ENCODE measurements at regions not wholly inside any gene's neighbourhood (a gene's known extent, or its start where the extent isn't known, plus 50 kb on each side); places are given as distances from the start of the nearest gene placed in this dataset.

DNA sequence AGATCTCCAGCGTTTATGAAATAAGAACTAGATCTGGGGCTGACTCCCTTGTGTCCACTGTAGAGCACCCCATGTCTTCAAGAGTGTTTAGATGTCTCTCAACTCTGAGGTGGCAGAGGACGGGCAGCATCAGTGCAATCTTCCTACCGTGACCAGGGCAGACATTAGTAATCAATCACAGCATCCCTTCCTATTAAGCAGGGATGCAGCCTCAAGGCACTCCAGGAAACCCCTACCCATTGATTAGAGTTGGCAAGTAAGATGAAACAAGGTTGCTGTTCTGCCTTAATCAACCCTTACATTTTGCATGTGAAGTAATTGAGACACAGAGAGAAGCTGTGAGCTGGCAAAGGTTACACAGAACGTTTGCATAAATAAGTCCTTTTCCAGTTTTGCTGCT, 283.7 kb upstream of the ZMIZ1 start:
- DNase-seq (ENCODE audit: low spot score in 2 of 2) (no peak), ATAC-seq (no peak)
- no peak overlapping the region for H3K4me3 Mint-ChIP-seq
- no peaks in the 10 kb centered on the region for H3K9me3 Mint-ChIP-seq
- H3K4me1 Mint-ChIP-seq, result no peaks in the 10 kb centered on the region
- H3K27ac Mint-ChIP-seq, result no peak overlapping the region
- H3K36me3 Mint-ChIP-seq, result no peaks in the 10 kb centered on the region

DNA sequence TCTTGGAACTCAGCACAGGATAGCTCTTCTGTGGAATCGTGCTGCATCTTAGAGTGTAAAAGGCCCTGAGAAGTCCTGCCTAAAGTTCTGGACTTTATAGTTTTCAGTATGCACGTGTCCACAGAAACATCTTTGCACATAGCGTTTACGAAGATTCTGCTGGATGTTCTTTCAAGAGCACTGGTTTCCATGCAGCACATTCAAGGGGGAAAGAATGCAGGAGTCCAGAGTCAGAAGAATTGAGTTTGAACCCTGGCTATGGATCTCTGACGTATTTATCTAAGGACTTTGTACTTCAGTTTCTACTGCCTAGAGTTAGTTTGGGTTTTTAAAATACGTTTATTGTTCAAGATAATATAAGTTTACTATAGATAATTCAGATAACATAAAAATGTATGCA, 282.8 kb upstream of the ZMIZ1 start:
- no peak for ATAC-seq
- Mint-ChIP-seq H3K4me3 (no peak overlapping the region), H3K9me3 (no peaks in the 10 kb centered on the region), H3K27ac (no peak overlapping the region), H3K36me3 (no peaks in the 10 kb centered on the region), H3K4me1 (no peaks in the 10 kb centered on the region)
- no peak for DNase-seq (ENCODE audit: low spot score in 2 of 2)

DNA sequence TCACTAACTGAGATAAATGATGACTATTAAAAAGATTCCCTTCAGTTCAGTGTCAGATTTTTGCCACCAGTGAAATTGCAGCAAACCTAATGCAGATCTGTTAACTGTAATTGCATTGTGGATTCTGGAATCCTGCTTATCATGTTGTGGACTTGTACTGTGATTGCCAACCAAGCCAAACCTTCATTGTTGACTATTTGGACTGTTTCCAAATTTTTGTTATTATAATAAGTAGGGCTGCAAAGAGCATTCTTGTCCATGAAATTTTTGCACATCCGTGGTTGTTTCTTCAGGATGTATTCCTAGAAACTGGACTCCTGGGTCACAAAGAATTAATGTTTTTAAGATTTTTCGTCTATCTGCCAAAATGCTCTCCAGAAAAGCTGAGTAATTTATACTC, 281.6 kb upstream of the ZMIZ1 start:
- no peak overlapping the region for H3K27ac Mint-ChIP-seq
- no peak for DNase-seq (ENCODE audit: low spot score in 2 of 2)

DNA sequence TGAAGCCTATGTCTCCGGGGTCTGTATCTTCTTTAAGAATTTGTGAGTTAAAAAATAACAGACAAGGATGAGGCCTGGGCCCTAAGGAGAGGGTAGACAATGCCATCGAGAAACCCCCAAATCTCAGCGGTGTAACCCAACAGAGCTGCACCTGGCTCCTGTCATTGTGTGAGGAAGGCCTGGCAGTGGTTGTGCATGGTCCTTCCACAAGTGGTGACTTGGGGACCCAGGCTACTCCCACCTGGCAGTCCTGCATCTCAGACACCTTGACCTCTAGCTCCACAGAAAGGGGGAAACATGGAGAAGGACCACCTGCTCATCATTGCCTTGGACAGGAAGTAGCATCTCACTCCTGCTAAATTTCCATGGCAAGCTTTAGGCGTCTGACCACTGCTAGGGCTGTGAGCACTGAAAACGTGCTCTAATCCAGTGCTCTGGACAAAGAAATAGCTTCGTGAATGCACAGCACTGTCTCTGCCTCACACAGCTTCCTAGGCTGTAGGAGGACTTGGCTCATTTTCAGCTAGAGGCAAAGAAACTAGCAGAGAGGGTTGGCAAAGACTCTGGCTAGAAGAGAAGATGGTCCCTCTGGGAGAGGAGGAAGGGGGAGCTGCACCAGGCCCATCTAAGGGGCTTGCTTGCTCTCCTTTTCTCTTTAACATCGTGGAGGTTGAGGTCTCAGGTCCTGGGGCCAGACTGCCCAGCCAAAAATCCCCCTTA, 273.9 kb upstream of the ZMIZ1 start:
- Mint-ChIP-seq H3K27ac (no peak overlapping the region), H3K36me3 (no peaks in the 10 kb centered on the region), H3K9me3 (no peaks in the 10 kb centered on the region), H3K4me1 (no peaks in the 10 kb centered on the region), H3K4me3 (no peak overlapping the region)
- ATAC-seq, result no peak
- no peak for DNase-seq (ENCODE audit: low spot score in 2 of 2)

More for the DNA sequence above, 281.6 kb upstream of the ZMIZ1 start:
- H3K9me3 Mint-ChIP-seq, result no peaks in the 10 kb centered on the region
- no peaks in the 10 kb centered on the region for H3K36me3 Mint-ChIP-seq
- no peak overlapping the region for H3K4me3 Mint-ChIP-seq
- no peak for ATAC-seq
- no peaks in the 10 kb centered on the region for H3K4me1 Mint-ChIP-seq

DNA sequence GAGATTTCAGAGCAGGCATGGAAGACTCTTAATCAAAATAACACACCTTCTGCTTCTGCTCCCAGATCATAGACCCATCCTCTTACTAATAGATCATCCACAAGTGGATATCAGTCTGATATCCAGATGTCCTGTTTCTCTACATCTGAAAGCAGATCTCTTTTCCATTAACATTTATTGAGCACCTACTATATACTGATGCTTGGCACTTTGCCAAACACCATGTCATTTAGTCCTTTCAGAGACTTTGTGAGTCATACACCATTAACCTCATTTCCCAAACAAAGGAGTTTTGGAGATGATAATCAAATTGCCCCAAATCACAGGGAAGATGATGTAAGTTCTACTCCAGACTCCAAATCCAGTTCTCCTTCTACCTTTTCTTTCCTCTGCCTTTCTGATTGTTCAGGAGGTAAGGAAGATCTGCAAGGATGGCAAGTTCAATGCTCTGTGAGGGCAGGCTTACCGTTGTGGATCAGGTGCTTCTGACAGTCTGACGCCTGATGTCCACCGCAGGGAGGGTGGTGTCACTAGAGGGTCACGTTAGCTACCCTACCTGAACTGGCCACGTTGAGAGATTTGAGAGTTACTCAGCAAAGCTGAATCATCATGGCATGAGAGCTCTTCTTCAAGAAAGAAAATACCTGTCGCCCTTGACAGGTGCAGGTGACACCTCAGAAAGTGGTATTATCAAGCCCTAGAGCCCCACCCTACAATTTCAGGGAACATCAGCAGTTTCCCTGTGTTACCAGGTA, 269.6 kb upstream of the ZMIZ1 start:
- Mint-ChIP-seq H3K4me3 (no peak overlapping the region), H3K36me3 (no peaks in the 10 kb centered on the region), H3K27ac (no peak overlapping the region), H3K9me3 (no peaks in the 10 kb centered on the region), H3K4me1 (no peaks in the 10 kb centered on the region)
- no peak for DNase-seq (ENCODE audit: low spot score in 2 of 2)
- ATAC-seq, result no peak

DNA sequence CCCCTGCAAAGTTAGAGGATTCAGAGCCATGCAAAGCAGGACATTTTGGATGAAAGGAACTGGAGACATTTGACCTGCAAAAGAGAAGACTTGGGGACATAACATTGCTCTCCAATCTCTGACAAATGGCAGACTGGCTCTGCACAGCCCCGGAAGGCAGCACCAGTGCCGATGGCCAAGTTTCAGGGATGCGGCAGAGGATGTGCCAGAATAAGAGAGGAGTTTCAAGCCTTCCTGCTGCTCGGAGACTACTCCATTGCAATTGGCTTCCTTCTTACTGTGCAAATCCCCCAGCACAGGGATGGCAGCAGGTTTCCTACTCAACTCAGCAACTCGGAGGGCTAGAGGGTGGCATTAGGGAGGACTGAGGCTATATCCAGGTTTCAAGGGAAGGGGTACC, 268.8 kb upstream of the ZMIZ1 start:
- Mint-ChIP-seq H3K36me3 (no peaks in the 10 kb centered on the region), H3K9me3 (no peaks in the 10 kb centered on the region), H3K4me1 (no peaks in the 10 kb centered on the region), H3K27ac (no peak overlapping the region), H3K4me3 (no peak overlapping the region)
- ATAC-seq (no peak), DNase-seq (ENCODE audit: low spot score in 2 of 2) (no peak)

DNA sequence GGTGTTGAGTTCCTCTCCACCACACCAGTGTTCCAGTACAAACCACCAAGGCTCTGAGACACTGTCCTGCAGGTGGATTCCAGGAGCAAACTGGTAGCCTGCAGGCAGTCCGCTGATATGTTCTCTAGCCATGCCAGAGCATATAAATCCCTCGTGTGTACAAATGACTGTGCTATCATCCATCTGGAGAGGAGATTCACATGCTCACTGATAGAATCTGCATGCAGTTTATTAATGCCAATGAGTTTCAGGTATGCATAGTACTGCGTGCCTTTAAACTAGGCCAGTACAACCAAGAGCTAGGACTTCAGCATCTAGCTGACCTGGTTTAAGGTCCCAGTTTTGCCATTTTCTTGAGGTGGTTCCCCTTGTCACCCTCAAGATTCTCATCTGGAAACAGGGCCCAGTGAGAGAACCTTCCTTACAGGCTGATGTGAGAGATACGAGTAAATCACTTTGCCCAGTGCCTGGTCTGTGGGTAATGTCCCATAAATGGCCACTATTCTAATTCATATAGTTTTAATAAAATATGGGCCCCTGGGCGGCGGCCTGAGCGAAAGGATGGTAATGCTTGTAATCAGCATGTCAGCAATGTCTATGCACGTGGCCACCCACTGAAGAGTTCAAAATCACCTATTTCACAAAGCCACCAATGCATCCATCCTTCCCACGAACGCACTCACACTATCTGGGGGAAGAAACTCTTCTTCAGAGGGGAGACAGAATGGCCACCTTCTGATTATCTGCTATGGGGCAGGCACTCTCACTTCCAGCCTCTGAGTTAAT, 268.0 kb upstream of the ZMIZ1 start:
- Mint-ChIP-seq H3K4me1 (no peaks in the 10 kb centered on the region), H3K9me3 (no peaks in the 10 kb centered on the region), H3K27ac (no peak overlapping the region), H3K36me3 (no peaks in the 10 kb centered on the region), H3K4me3 (no peak overlapping the region)
- no peak for DNase-seq (ENCODE audit: low spot score in 2 of 2)
- no peak for ATAC-seq

DNA sequence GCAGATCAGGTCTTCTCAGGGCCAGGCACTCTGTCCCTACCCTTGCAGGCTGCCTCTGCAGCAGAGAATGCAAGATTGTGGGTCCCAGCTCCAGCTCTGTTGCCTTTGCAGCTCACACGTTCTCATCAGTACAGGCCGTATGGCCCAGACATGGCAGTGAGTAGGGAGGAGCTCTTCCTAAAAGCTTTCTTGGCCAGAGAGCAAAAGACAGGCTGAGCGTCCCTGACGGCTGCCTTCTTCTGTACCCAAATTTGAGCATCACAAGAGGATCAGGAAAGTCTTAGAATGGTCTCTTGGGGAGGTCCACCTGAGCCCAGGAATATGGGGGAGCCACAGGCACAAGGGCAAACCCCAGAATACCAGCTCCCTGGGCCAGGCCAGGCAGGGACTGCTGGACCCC, 266.3 kb upstream of the ZMIZ1 start:
- Mint-ChIP-seq H3K27ac (no peak overlapping the region), H3K36me3 (no peaks in the 10 kb centered on the region), H3K4me3 (no peak overlapping the region), H3K4me1 (no peaks in the 10 kb centered on the region), H3K9me3 (no peaks in the 10 kb centered on the region)
- ATAC-seq, result no peak
- no peak for DNase-seq (ENCODE audit: low spot score in 2 of 2)

DNA sequence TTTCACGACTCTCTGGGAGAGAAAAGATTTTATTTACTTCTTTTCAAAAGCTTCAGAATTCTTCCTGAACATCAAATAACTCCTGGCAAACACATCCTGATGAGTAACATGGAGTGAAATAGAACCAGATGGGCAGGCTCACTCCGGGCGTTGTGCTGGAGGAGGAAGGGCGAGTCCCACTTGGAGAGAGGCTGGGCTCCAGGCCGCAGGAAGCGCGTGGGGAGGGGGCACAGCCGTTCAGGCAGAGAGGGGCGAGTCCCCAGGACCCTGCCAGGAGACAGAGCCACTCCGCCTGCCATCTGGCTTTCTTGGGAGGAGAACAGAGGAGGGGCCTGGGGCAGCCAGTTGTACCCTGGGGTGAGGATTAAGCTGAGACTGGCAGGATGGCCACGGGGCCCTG, 265.9 kb upstream of the ZMIZ1 start:
- H3K27ac Mint-ChIP-seq, result no peak overlapping the region
- no peaks in the 10 kb centered on the region for H3K9me3 Mint-ChIP-seq
- ATAC-seq (no peak), DNase-seq (ENCODE audit: low spot score in 2 of 2) (no peak)
- no peaks in the 10 kb centered on the region for H3K4me1 Mint-ChIP-seq
- H3K4me3 Mint-ChIP-seq, result no peak overlapping the region
- no peaks in the 10 kb centered on the region for H3K36me3 Mint-ChIP-seq

DNA sequence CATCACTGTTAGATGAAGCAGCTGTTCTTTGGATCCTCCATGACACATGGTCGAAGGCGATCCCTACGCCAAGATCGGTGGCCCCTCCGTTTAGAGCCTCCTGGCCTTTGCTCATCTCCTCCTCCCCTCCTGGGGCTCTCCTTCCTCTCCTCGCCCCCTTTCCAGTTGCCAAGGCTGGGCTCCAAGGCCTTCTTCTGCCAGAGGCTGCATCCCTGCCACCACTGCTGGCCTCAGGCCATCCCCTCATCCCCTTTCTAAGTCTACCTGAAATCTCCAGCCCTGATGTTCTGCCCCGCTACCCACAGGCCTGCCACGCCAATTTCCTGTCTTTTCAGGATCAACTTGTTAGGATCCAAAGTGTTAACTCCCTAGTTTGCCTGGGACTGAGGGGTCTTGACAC, 265.1 kb upstream of the ZMIZ1 start:
- Mint-ChIP-seq H3K4me1 (no peaks in the 10 kb centered on the region), H3K4me3 (no peak overlapping the region), H3K36me3 (no peaks in the 10 kb centered on the region), H3K27ac (no peak overlapping the region), H3K9me3 (no peaks in the 10 kb centered on the region)
- ATAC-seq (no peak), DNase-seq (ENCODE audit: low spot score in 2 of 2) (no peak)

DNA sequence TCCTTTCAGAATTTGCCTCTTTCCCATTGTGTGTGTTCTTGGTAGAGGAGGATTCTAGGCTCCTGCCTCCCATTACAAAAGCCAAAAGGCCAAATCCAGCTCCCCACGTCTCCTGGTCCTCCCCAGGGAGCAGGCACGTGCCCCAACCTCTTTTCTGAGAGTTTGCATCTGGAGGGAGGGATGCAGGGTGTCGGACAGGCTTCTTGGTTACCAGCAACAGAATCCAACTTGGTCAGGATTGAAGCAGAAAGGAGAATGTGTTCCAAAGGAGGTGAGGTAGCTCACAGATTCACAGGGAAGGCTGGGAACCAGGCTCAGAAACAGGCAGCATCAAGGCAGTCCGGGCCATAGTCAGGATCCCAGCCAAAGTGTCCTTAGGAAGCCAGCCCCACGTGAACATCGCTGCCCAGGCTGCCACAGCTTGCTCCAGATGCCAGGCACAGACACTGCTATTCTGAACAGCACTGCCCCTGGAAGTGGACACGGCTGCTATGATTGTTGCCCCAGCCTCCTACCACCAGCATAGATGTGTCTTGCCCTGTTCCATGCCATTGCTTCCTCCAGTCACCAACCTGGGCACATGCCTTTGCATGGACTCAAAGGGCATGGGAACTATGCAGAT, 264.2 kb upstream of the ZMIZ1 start:
- Mint-ChIP-seq H3K27ac (no peak overlapping the region), H3K4me1 (no peaks in the 10 kb centered on the region), H3K36me3 (no peaks in the 10 kb centered on the region), H3K4me3 (no peak overlapping the region), H3K9me3 (no peaks in the 10 kb centered on the region)
- ATAC-seq (no peak), DNase-seq (ENCODE audit: low spot score in 2 of 2) (no peak)

DNA sequence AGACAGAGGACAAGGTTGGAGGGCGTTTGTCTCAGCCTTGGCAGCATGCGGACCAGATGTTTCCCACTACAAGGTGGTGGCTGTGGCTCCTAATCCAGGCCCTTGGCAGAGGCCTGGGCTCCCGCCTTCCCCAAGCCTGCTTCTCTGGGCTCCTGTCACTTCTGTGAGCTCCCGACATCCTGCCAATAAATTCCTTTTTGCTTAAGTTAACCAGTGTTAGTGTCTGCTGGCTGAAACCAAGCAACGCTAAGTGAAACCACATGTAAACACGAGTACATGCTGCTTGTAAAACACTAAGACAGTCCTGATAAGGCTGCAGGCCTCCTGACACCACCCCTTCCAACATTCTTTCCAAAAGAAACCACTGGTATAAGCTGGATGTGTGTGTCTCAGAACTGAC, 263.6 kb upstream of the ZMIZ1 start:
- DNase-seq (ENCODE audit: low spot score in 2 of 2), result no peak
- H3K4me1 Mint-ChIP-seq, result no peaks in the 10 kb centered on the region
- H3K27ac Mint-ChIP-seq, result no peak overlapping the region
- no peaks in the 10 kb centered on the region for H3K36me3 Mint-ChIP-seq
- no peak overlapping the region for H3K4me3 Mint-ChIP-seq
- no peak for ATAC-seq
- no peaks in the 10 kb centered on the region for H3K9me3 Mint-ChIP-seq

DNA sequence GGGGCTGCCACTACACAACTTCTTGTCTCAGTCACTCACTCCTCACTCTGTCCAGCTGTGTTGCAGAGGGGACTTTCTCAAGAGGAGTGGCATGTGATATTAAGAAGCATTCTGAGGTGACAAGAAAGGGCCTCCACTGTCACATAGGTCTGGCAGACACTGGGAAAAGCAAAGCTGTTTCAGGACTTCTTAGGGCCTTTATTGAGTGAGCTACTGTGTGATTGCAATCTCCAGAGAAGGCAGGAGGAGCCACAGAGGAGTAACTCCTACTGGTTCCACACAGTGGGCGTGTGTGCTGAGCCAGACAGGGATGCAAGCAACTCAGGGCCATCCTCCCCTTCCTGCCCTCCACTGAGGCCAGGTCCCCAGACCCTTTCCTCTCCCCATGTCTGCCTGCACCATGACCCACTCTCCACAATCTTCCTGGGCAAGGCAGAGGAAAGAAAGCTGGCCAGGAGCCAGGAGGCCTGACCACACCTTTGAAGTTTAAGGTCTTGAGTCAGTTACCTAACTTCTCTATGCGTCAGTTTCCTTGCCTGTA, 262.0 kb upstream of the ZMIZ1 start:
- ATAC-seq (no peak), DNase-seq (ENCODE audit: low spot score in 2 of 2) (no peak)
- Mint-ChIP-seq H3K4me1 (no peaks in the 10 kb centered on the region), H3K27ac (no peak overlapping the region), H3K36me3 (no peaks in the 10 kb centered on the region), H3K4me3 (no peak overlapping the region), H3K9me3 (no peaks in the 10 kb centered on the region)

DNA sequence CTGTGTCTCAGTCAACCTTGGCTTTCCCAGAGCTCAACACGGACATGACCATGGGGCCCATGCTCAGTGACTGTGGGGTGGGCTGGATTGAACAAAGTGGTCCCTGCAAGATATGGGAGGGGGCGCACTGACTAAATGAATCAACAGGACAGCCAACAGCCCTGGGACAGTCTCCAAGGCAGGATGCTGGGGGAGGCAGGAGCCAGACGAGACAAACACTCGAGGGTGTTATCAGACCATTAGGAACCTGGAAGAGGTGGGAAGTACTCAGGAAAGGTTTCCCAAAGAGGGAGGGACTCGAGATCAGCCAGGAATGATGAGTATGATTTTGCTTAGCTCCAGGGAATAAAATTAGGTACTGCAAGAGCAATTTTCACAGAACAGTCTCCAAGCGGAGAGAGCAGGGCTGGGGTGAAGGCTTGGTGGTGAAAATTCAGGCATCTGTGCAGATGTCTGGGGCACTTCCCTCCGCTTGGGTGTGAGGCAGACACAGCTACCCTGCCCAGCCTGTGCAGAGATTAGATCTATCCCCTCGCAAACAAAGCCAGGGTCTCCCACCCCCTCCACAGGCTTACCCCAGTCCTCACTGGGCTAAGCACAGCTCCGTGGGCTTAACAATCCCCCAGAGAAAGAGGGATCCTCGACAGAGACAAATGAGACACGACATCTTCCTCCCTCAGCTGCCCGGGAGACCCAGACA, 261.1 kb upstream of the ZMIZ1 start:
- no peaks in the 10 kb centered on the region for H3K36me3 Mint-ChIP-seq
- no peak overlapping the region for H3K27ac Mint-ChIP-seq
- H3K4me1 Mint-ChIP-seq, result no peaks in the 10 kb centered on the region
- no peak overlapping the region for H3K4me3 Mint-ChIP-seq
- ATAC-seq, result no peak
- no peak for DNase-seq (ENCODE audit: low spot score in 2 of 2)
- H3K9me3 Mint-ChIP-seq, result no peaks in the 10 kb centered on the region

DNA sequence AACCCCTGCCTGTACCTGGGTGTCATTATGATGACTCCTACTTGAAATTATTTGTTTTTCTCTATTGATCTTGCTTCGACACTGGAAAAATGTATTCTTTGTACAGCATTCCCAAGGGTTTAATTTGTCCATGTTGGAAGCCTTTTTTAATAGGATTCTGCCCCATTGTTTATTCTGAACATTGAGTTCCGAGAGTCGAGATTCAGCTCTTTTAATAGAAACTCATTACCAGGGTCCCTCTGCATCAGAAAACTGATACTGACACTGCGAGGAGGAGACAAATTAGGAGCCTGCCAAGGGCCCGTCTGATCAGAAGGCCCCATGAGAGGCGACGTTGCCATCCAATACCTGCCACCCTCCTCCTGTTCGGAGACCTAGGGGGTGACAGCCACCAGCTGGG, 260.5 kb upstream of the ZMIZ1 start:
- Mint-ChIP-seq H3K36me3 (no peaks in the 10 kb centered on the region), H3K4me3 (no peak overlapping the region), H3K9me3 (no peaks in the 10 kb centered on the region), H3K4me1 (no peaks in the 10 kb centered on the region), H3K27ac (no peak overlapping the region)
- DNase-seq (ENCODE audit: low spot score in 2 of 2) (no peak), ATAC-seq (no peak)
